ENCODE measurements at regions not wholly inside any gene's neighbourhood (a gene's known extent, or its start where the extent isn't known, plus 50 kb on each side); places are given as distances from the start of the nearest gene placed in this dataset.

- TF ChIP-seq POLR2AphosphoS5 (IDR thresholded peaks at IDR 0.05; ENCODE audit: low read depth, low read length) (no peak), TAF1 (IDR thresholded peaks at IDR 0.05; ENCODE audit: borderline replicate concordance, low read depth, low read length) (no peak), POLR2A (IDR thresholded peaks at IDR 0.05; ENCODE audit: low read depth, low read length) (no peak)
- FAIRE-seq (no peak), DNase-seq (ENCODE audit: insufficient read length) (no peak)
Measured at GRCh38 chr2:195326537-195326936, 330.5 kb upstream of the SLC39A10 start.

GRCh38 chr2:195322324-195322723 lies 334.7 kb upstream of the SLC39A10 start:
- DNase-seq (ENCODE audit: insufficient read length) (no peak), FAIRE-seq (no peak)
- TF ChIP-seq TAF1 (IDR thresholded peaks at IDR 0.05; ENCODE audit: borderline replicate concordance, low read depth, low read length) (no peak), POLR2AphosphoS5 (IDR thresholded peaks at IDR 0.05; ENCODE audit: low read depth, low read length) (no peak), POLR2A (IDR thresholded peaks at IDR 0.05; ENCODE audit: low read depth, low read length) (no peak)

GRCh38 chr2:195320413-195320973 lies 336.5 kb upstream of the SLC39A10 start:
- DNase-seq (ENCODE audit: insufficient read length) = no peak
- TF ChIP-seq POLR2A (IDR thresholded peaks at IDR 0.05; ENCODE audit: low read depth, low read length) = no peak
- TF ChIP-seq POLR2AphosphoS5 (IDR thresholded peaks at IDR 0.05; ENCODE audit: low read depth, low read length) = no peak
- no peak for TF ChIP-seq TAF1 (IDR thresholded peaks at IDR 0.05; ENCODE audit: borderline replicate concordance, low read depth, low read length)
- no peak for FAIRE-seq

DNA sequence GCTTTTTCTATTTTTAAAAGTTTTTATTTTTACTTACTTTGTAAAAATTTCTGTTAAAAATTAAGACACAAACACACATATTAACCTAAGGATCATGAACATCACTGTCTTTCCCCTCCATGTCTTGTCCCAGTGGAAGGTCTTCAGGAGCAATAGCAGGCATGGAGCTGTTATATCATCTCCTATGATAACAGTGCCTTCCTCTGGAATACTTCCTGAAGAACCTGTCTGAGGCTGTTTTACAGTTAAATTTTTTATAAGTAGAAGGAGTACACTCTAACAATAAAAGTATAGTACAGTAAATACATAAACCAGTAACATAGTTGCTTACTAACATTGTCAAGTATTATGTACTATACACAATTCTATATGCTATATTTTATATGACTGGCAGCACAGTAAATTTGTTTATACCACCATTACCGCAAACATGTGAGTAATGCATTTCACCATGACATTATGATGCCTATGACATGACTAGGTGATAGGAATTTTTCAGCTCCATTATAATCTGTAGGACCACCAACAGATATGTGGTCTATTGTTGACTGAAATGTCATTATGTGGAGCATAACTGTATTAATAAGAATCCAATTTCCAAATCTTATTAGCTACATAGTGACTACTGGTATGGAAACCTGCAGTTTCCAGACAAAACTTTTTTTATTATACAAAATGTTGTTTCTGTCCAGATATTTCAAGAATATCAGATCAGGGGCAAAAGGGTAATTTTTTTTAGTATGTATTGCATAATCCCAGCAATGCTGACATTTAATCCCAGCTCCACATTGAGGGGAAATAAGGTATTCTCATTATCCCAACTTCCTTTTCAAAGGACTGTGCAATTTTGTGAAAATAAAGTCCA lies 337.2 kb upstream of the SLC39A10 start:
- no peak for FAIRE-seq
- TF ChIP-seq POLR2A (IDR thresholded peaks at IDR 0.05; ENCODE audit: low read depth, low read length) = no peak
- TF ChIP-seq POLR2AphosphoS5 (IDR thresholded peaks at IDR 0.05; ENCODE audit: low read depth, low read length) = no peak
- no peak for TF ChIP-seq TAF1 (IDR thresholded peaks at IDR 0.05; ENCODE audit: borderline replicate concordance, low read depth, low read length)
- DNase-seq (ENCODE audit: insufficient read length) = no peak

- TF ChIP-seq POLR2AphosphoS5 (IDR thresholded peaks at IDR 0.05; ENCODE audit: low read depth, low read length) (no peak), POLR2A (IDR thresholded peaks at IDR 0.05; ENCODE audit: low read depth, low read length) (no peak), TAF1 (IDR thresholded peaks at IDR 0.05; ENCODE audit: borderline replicate concordance, low read depth, low read length) (no peak)
- DNase-seq (ENCODE audit: insufficient read length) = no peak
- FAIRE-seq = no peak
Measured at GRCh38 chr2:195319112-195319460, 337.9 kb upstream of the SLC39A10 start.

DNA sequence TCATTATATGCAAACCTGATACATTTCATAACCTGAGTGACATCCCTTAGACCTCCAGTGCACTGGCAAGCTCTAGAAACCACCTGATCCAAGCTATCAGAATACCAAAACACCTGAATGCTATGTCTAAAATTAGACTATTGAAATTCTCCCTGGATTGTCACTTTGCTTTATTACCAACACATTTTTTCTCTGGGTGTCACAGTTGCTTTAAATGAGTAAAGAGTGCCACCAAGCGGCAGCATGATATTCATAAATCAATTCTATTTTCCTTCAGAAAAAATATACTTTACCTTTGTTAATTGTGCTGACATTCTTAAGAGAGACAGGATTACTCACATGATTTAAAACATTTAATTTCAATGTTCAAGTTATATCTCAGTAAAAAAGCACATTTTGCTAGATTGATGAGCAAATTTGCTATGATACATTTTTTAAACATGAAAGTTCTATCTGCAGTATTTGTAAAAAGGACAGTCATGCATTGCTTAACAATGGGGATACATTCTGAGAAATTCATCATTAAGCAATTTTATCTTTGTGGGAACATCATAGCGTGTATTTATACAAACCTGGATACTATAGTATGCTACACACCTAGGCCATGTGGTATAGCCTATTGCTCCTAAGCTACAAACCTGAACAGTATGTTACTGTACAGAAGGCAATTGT lies 338.4 kb upstream of the SLC39A10 start:
- FAIRE-seq = peak; percentile 60
- TF ChIP-seq POLR2AphosphoS5 (IDR thresholded peaks at IDR 0.05; ENCODE audit: low read depth, low read length) = no peak
- no peak for TF ChIP-seq TAF1 (IDR thresholded peaks at IDR 0.05; ENCODE audit: borderline replicate concordance, low read depth, low read length)
- TF ChIP-seq POLR2A (IDR thresholded peaks at IDR 0.05; ENCODE audit: low read depth, low read length) = no peak
- DNase-seq (ENCODE audit: insufficient read length) = no peak

DNA sequence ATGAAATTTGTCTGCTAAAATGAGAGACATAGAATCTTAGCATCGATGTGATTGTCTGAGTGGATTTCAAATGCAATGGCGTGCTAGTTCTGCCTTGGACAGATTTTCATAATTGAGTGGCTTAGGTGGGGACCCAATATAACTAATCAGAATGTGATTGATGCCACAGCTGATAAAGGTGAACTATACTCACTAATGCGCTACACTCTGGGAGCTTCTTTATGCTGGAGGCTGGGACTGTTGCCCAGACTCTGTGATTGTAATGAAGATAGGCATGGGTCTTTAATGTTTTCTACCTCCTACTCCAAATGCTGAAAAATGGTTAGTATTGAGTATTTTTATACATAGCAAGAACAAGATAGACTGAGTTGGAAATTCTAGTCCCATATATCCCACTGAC lies 339.5 kb upstream of the SLC39A10 start:
- DNase-seq (ENCODE audit: insufficient read length) = no peak

DNA sequence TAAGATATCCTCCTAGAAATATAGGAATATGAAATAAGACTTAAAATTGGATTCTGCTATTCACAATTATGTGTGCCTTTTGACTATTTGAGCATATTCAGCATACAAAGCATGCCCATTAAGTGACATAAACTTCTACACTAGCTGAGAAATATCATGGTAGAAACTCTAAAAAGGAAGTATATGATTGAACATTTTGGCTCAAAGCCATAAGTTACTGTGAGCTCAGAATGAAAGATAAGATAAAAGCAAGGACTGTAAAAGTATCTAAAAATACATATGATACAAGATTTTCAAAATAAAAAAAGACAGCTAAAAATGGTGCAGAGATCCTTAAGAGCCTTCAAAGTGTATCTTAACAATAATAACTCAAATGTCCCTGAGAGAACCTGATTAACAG lies 340.5 kb upstream of the SLC39A10 start:
- no peak for FAIRE-seq
- TF ChIP-seq POLR2A (IDR thresholded peaks at IDR 0.05; ENCODE audit: low read depth, low read length) = no peak
- TF ChIP-seq POLR2AphosphoS5 (IDR thresholded peaks at IDR 0.05; ENCODE audit: low read depth, low read length) = no peak
- TF ChIP-seq TAF1 (IDR thresholded peaks at IDR 0.05; ENCODE audit: borderline replicate concordance, low read depth, low read length) = no peak

More for the DNA sequence above, 339.5 kb upstream of the SLC39A10 start:
- TF ChIP-seq POLR2AphosphoS5 (IDR thresholded peaks at IDR 0.05; ENCODE audit: low read depth, low read length) = no peak
- no peak for TF ChIP-seq POLR2A (IDR thresholded peaks at IDR 0.05; ENCODE audit: low read depth, low read length)
- no peak for TF ChIP-seq TAF1 (IDR thresholded peaks at IDR 0.05; ENCODE audit: borderline replicate concordance, low read depth, low read length)
- FAIRE-seq = no peak

DNA sequence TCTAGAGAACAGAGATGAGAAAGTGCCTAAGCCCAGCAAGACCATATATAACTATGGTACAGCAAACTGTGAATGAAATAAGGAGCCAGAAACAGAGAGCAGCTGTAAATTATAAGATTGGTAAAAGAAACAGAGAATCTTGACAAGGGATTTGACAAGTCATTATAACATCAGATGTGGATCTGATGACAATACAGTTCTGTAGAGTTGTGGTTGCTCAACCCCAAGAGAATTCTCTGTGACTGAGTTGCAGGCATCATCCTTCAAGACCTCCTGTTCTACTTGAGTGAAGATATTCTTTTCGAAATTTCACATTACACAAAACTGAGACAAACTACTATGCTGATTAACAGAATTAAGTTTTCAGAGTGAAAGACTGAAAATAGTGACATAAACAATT lies 343.1 kb upstream of the SLC39A10 start:
- no peak for DNase-seq (ENCODE audit: insufficient read length)
- no peak for FAIRE-seq
- no peak for TF ChIP-seq TAF1 (IDR thresholded peaks at IDR 0.05; ENCODE audit: borderline replicate concordance, low read depth, low read length)
- no peak for TF ChIP-seq POLR2AphosphoS5 (IDR thresholded peaks at IDR 0.05; ENCODE audit: low read depth, low read length)
- no peak for TF ChIP-seq POLR2A (IDR thresholded peaks at IDR 0.05; ENCODE audit: low read depth, low read length)

More for the DNA sequence above, 340.5 kb upstream of the SLC39A10 start:
- no peak for DNase-seq (ENCODE audit: insufficient read length)

DNA sequence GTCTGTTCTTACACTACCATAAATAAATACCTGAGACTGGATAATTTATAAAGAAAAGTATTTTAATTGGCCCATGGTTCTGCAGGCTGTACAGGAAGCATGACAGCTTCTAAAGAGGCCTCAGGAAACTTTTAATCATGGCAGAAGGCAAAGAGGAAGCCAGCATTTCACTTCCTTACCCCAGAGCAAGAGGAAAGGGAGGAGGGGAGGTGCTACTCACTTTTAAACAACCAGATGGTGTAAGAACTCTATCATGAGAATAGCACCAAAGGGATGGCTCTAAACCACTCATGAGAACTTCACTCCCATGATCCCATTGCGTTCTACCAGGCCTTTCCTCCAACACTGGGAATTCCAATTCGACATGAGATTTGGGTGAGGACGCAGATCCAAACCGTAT lies 344.4 kb upstream of the SLC39A10 start:
- no peak for TF ChIP-seq TAF1 (IDR thresholded peaks at IDR 0.05; ENCODE audit: borderline replicate concordance, low read depth, low read length)
- no peak for TF ChIP-seq POLR2A (IDR thresholded peaks at IDR 0.05; ENCODE audit: low read depth, low read length)
- TF ChIP-seq POLR2AphosphoS5 (IDR thresholded peaks at IDR 0.05; ENCODE audit: low read depth, low read length) = no peak
- DNase-seq (ENCODE audit: insufficient read length) (no peak), FAIRE-seq (no peak)

DNA sequence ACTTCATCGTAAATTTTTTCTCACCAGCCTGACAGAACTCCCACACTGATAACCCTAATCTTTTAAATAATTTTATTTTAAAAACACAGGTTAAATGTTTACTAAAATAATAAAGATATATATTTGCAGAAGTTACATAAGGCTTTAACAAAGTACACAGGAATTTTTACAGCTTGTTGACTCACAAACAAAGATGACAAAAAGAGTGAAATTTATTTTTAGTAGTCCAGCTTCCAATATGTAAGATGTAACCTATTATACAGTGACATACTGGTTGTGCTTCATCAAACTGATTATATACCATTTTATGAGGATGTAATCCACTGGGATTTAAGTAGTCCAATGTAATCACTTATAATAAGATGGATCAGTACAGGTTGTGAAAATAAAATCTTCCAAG lies 348.9 kb upstream of the SLC39A10 start:
- no peak for FAIRE-seq
- no peak for DNase-seq (ENCODE audit: insufficient read length)
- TF ChIP-seq TAF1 (IDR thresholded peaks at IDR 0.05; ENCODE audit: borderline replicate concordance, low read depth, low read length) = no peak
- no peak for TF ChIP-seq POLR2AphosphoS5 (IDR thresholded peaks at IDR 0.05; ENCODE audit: low read depth, low read length)
- TF ChIP-seq POLR2A (IDR thresholded peaks at IDR 0.05; ENCODE audit: low read depth, low read length) = no peak

Data from GM12892 (cell line).